Loucy (cell line): ENCODE measurements at regions not wholly inside any gene's neighbourhood (a gene's known extent, or its start where the extent isn't known, plus 50 kb on each side); places are given as distances from the start of the nearest gene placed in this dataset.

Experiments used
- H2AFZ ChIP-seq: fragments of 200-600 bp; sonication (generic); 2 replicates; pipeline ENCODE4 v1.6.0; 2016; ENCODE audit warnings: antibody characterized with exemption, mild to moderate bottlenecking, low read length, moderate library complexity
- H3F3A ChIP-seq: fragments of 200-600 bp; 2 replicates; pipeline ENCODE4 v1.6.0; 2016; ENCODE audit warnings: antibody characterized with exemption, low read depth, mild to moderate bottlenecking
- H3K27me3 ChIP-seq: fragments of 200-600 bp; sonication (generic); 2 replicates; pipeline ENCODE4 v1.6.1; 2014; ENCODE audit warnings: low read length, mild to moderate bottlenecking; ENCODE audit not compliant: insufficient read depth, poor library complexity, severe bottlenecking
- H3K36me3 ChIP-seq: fragments of 200-600 bp; sonication (generic); 2 replicates; pipeline ENCODE4 v1.6.1; 2016; ENCODE audit warnings: low read length; ENCODE audit not compliant: insufficient read depth
- H3K4me1 ChIP-seq: fragments of 200-600 bp; sonication (generic); 2 replicates; pipeline ENCODE4 v1.5.1; 2014; ENCODE audit warnings: low read length, mild to moderate bottlenecking; ENCODE audit not compliant: insufficient read depth, poor library complexity, severe bottlenecking
- H3K4me2 ChIP-seq: fragments of 200-600 bp; sonication (generic); 2 replicates; pipeline ENCODE4 v1.6.0; 2014; ENCODE audit warnings: antibody characterized with exemption, low read length, low read depth, mild to moderate bottlenecking; ENCODE audit not compliant: poor library complexity, severe bottlenecking
- H3K4me3 ChIP-seq: fragments of 200-600 bp; sonication (generic); 2 replicates; pipeline ENCODE4 v1.5.1; 2014; ENCODE audit warnings: low read length, mild to moderate bottlenecking, mixed read lengths; ENCODE audit not compliant: poor library complexity, severe bottlenecking
- H3K79me2 ChIP-seq: fragments of 200-600 bp; sonication (generic); 2 replicates; pipeline ENCODE4 v1.6.1; 2014; ENCODE audit warnings: low read length; ENCODE audit not compliant: insufficient read depth
- H3K9ac ChIP-seq: fragments of 200-600 bp; sonication (generic); 2 replicates; pipeline ENCODE4 v1.6.0; 2014; ENCODE audit warnings: mild to moderate bottlenecking, low read depth, low read length, moderate library complexity; ENCODE audit not compliant: poor library complexity, severe bottlenecking
- H3K9me2 ChIP-seq: fragments of 200-600 bp; sonication (generic); replicated peaks from 2 replicates; pipeline ENCODE4 v1.6.1; 2016; ENCODE audit warnings: low read depth, low read length, mixed read lengths
- H3K9me3 ChIP-seq: fragments of 200-600 bp; sonication (generic); 2 replicates; pipeline ENCODE4 v1.6.1; 2014; ENCODE audit warnings: mild to moderate bottlenecking, antibody characterized with exemption, low read length, low read depth; ENCODE audit not compliant: insufficient read depth
- H4K20me1 ChIP-seq: fragments of 200-600 bp; sonication (generic); 2 replicates; pipeline ENCODE4 v1.6.0; 2014; ENCODE audit warnings: antibody characterized with exemption, low read length, mild to moderate bottlenecking; ENCODE audit not compliant: insufficient read depth, poor library complexity, severe bottlenecking
- EZH2phosphoT487 ChIP-seq: fragments of 200-600 bp; IDR thresholded peaks from 2 replicates; pipeline ENCODE4 v1.6.1; 2018; ENCODE audit warnings: antibody characterized with exemption, mild to moderate bottlenecking, moderate library complexity, borderline replicate concordance
- TF ChIP-seq, protein P1 (sequence below): fragments of 200-600 bp; sonication (generic); conservative IDR thresholded peaks from 2 replicates; pipeline ENCODE4 v1.5.1; 2014; ENCODE audit warnings: mild to moderate bottlenecking, antibody characterized with exemption, low read length

DNA sequence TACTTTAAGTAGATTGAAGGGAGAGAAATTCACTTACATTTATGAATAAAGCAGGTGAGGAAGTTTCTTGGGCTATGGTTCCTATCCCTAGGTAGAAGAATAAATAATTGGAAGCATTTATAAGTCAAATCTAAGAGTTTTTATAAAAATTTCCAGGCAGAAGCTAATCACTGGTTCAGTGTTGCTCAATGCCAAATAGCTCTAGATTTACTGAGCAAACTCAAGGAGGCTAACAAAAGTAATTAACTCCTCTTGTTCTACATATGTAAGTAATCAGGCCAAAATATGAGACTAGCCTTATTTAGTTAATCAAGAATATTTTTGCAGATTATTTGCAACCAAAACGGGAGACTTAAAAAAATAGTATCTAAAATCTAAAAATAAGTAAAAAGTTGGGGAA lies 472.3 kb downstream of the PLK2 start:
- H3K4me2 ChIP-seq = no peak overlapping the region
- H3K36me3 ChIP-seq = no peaks in the 10 kb centered on the region
- TF ChIP-seq EZH2phosphoT487 = no peak
- no peaks in the 10 kb centered on the region for H3K9me3 ChIP-seq
- no peaks in the 10 kb centered on the region for H3K27me3 ChIP-seq
- H3K4me3 ChIP-seq = no peak overlapping the region
- no peaks in the 10 kb centered on the region for H3K4me1 ChIP-seq
- no peaks in the 10 kb centered on the region for H3K79me2 ChIP-seq
- H4K20me1 ChIP-seq = no peaks in the 10 kb centered on the region
- no peaks in the 10 kb centered on the region for H3K9me2 ChIP-seq
- H2AFZ ChIP-seq = no peak overlapping the region
- no peak overlapping the region for H3K9ac ChIP-seq
- no peaks in the 10 kb centered on the region for H3F3A ChIP-seq

DNA sequence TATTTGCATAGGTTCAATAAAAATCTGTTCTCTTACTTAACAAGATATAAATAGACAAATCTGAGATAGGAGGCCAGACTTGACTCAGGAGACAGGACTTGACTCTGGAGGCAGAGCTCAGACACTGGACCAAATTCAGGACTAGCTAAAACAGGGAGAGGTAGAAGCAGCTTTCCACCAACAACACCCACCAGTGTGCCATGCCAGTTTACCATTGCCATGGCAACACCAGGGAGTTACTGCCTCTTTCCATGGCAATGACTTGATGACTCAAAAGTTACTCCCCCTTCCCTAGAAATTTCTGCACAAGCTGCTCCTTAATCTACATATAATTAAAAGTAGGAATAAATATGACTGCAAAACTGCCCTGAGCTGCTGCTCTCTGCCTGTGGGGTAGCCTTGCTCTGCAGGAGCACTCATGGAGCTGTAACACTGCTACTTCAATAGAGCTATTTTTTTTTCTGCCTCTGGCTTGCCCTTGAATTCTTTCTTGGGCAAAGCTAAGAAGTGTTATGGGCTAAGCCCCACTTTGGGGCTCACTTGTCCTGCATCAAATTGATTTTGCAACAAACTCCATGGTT lies 473.0 kb downstream of the PLK2 start:
- Histone ChIP-seq H4K20me1 (no peaks in the 10 kb centered on the region), H3F3A (no peaks in the 10 kb centered on the region), H3K9ac (no peak overlapping the region), H3K79me2 (no peaks in the 10 kb centered on the region), H3K9me3 (no peaks in the 10 kb centered on the region), H3K9me2 (no peaks in the 10 kb centered on the region), H3K36me3 (no peaks in the 10 kb centered on the region), H3K4me2 (no peak overlapping the region), H3K4me1 (no peaks in the 10 kb centered on the region), H3K27me3 (no peaks in the 10 kb centered on the region), H2AFZ (no peak overlapping the region), H3K4me3 (no peak overlapping the region)
- no peak for TF ChIP-seq EZH2phosphoT487
- TF ChIP-seq, protein P1, sequence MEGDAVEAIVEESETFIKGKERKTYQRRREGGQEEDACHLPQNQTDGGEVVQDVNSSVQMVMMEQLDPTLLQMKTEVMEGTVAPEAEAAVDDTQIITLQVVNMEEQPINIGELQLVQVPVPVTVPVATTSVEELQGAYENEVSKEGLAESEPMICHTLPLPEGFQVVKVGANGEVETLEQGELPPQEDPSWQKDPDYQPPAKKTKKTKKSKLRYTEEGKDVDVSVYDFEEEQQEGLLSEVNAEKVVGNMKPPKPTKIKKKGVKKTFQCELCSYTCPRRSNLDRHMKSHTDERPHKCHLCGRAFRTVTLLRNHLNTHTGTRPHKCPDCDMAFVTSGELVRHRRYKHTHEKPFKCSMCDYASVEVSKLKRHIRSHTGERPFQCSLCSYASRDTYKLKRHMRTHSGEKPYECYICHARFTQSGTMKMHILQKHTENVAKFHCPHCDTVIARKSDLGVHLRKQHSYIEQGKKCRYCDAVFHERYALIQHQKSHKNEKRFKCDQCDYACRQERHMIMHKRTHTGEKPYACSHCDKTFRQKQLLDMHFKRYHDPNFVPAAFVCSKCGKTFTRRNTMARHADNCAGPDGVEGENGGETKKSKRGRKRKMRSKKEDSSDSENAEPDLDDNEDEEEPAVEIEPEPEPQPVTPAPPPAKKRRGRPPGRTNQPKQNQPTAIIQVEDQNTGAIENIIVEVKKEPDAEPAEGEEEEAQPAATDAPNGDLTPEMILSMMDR = no peak

DNA sequence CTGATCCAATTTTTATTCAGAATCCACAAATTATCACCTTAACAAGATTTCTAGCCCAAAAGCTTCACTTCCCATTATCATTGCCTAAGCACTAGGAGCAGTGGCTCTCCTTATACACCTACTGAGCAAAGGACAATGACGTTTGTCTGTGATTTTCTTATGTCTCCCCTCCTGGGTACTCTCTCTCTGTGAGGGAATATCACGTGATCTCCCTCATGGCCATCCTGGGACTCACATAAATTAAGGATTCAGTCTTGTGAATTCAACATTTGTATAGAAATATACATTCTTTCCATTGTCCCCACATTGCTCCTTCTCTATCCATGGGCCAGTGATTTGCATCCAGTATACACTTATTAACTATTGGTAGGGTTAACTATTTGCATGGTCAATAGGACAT lies 476.5 kb downstream of the PLK2 start:
- TF ChIP-seq, protein P1 = no peak
- no peak for TF ChIP-seq EZH2phosphoT487
- H4K20me1 ChIP-seq = no peaks in the 10 kb centered on the region
- H3K36me3 ChIP-seq = no peaks in the 10 kb centered on the region
- no peaks in the 10 kb centered on the region for H3K9me2 ChIP-seq
- no peak overlapping the region for H2AFZ ChIP-seq
- no peak overlapping the region for H3K4me3 ChIP-seq
- no peaks in the 10 kb centered on the region for H3K4me1 ChIP-seq
- no peaks in the 10 kb centered on the region for H3F3A ChIP-seq
- H3K9me3 ChIP-seq = no peaks in the 10 kb centered on the region
- no peaks in the 10 kb centered on the region for H3K79me2 ChIP-seq
- no peaks in the 10 kb centered on the region for H3K27me3 ChIP-seq
- no peak overlapping the region for H3K4me2 ChIP-seq
- H3K9ac ChIP-seq = no peak overlapping the region

DNA sequence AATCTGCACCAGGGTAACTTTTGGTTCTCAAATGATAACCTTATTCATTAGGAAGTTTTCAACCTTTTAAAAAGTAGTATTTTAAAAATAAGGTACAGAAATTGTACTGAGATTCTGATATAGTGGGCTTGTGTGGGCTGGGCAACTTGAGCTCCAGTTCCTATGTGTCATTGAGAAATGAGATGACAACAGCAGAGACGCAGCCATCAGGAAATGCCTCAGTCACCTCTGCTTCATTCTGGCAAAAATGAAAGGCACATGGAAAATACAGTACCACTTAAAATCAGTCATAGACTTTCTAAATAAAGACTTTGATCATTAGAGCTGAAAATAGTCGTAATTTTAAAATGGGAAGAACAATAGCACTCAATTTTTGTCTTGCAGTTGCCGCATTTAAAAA lies 480.2 kb downstream of the PLK2 start:
- H3K4me1 ChIP-seq = no peaks in the 10 kb centered on the region
- H3K9me2 ChIP-seq = no peaks in the 10 kb centered on the region
- no peak overlapping the region for H3K4me2 ChIP-seq
- no peaks in the 10 kb centered on the region for H3K27me3 ChIP-seq
- H4K20me1 ChIP-seq = no peaks in the 10 kb centered on the region
- no peak overlapping the region for H3K4me3 ChIP-seq
- H2AFZ ChIP-seq = no peak overlapping the region
- no peaks in the 10 kb centered on the region for H3K9me3 ChIP-seq
- TF ChIP-seq, protein P1 = no peak
- no peak for TF ChIP-seq EZH2phosphoT487
- no peaks in the 10 kb centered on the region for H3K36me3 ChIP-seq
- no peaks in the 10 kb centered on the region for H3K79me2 ChIP-seq
- H3F3A ChIP-seq = no peaks in the 10 kb centered on the region
- H3K9ac ChIP-seq = no peak overlapping the region
